Stimulated activated CD4-positive, alpha-beta T cell treated with anti-CD3 and anti-CD28 coated beads, Interleukin-1b, Interleukin-23, amount 100 ng/mL, for 48 hours (primary cell): ENCODE measurements at regions not wholly inside any gene's neighbourhood (a gene's known extent, or its start where the extent isn't known, plus 50 kb on each side); places are given as distances from the start of the nearest gene placed in this dataset.

Experiments used
- DNase-seq: peaks from one replicate; pipeline ENCODE4 v3.0.0-alpha.2; 2020

DNA sequence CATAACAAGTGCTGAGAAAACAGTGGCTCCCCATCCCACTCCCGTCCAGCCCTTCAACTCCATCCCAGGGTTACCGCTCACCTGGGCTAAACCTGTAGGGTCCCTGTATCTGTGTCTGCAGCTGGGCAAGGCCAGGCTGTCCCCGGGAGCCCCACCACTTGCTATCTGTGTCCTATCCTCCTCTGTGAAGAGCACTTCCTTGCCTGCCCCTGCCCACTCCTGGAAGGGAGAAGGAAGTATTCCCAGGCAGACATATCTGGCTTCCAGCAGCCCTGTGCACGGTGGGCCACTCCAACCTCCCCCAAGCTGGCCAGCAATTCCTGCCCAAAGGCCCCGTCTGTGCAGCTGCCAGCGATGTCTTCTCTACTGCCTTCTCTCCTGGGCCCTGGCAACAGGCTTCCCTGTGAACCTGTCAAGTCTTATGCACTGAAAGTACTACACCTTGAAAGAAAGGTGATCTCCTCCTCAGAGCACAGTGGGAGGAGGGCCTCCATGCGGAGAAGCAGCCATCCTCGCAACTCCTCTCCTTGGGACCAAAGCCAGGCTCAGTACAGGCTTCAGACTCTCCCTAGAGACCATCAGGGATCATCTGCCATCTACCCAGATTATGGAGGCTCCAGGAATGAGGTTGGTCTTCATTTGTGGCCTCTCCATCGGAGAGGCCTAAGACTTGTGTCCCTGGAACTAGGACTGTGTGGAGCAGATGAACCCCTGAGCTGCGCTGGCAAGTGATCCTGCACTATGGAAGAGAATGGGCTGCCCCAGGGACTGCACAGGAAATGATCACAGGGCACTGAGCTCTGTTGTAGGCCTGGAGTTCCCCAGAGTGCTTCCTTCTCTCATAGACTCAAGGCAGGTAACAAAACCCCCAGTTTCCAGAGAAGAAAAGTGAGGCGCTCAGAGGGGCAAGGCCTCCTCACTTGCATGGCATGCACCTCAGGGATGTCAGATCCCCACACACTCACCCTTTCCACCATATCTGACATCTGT lies 663.6 kb downstream of the BCL11B start:
- DNase-seq: no peak

DNA sequence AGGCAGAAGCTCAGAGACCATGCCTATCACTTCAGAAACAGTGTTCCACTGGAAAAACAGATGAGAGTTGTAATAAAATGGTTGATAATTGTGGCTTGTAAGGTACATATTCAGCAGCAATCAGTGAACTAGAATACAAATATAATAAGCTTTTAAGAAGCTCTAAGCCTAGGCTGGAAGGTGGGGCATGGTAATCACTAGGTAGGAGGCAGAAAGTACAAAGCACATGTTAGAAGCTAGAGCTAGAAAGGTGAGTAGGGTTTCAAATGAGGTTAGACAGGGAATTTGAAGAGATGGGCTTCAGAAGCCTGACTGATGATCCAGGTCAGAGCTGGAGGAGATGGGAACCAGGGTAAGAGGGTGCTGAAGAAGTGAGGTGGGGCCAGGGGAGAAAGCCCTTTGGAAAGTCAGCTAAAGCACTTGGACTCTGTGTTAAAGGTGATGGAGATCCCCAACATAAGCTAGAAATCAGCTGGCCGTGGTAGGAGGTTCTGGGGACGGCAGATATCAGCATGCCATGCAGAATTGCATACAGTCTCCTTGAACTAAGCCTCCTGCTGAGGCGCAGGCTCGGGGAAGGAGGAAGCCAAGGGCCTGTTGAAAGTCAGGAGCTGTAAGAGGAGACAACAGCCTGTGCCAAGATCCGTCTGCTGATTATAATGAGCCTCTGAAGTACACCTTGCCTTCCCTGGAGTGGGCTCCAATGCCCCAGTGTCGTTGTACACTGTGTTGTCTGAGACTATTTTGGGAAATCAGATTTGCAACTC lies 659.4 kb downstream of the BCL11B start:
- no peak for DNase-seq

DNA sequence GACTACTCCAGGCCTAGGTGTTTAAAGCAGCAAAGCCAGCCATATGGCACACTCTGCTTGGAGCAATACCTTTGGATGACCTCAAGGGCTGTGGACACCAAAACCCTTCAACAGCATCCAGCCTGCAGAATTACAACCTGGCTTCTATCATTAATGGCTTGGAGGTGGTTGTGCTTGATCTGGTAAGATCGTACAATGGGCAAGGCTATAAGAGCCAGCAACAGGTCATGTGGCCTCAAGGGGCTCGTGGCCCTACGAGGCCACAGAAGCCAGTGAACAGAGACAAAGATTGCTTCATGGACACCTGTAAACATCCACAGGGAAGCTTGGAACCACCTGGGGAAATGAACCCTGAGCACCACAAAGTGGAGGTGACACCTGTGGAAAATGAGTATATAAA lies 657.3 kb downstream of the BCL11B start:
- no peak for DNase-seq

DNA sequence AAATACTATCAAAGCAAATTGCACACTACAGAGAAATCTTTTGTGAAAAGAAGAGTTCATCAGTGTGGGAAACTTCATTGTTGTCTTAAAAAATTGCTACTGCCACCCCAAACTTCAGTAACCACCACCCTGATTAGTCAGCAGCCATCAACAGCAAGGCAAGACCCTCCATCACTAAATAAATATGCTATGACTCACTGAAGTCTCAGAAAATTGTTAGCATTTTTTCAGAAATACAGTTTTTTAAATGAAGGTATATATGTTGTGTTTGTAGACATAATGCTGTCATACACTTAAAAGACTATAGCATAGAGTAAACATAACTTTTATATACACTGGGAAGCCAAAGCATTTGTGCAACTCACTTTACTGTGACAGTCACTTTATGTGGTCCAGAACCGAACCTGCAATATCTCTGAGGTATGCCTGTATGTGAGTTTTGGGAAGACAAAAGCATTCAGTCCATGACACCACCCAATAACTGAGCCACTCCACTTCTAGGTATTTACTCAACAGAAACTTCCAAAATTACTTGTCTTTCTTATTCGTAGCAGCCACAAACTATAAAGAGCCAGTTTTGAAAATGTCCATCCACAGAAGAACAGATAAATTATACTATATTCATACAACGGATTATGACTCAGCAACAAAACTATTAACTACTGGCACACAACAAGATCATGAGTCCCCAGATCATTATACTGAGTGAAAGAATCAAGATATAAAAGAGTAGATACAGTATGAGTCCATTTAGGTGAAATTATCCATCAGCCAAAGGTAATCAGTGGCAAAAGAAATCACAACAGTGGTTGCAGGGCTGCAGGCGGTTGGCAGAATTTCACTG lies 649.6 kb downstream of the BCL11B start:
- DNase-seq: no peak

- no peak for DNase-seq
Observed at GRCh38 chr14:98623788-98624415, 648.1 kb downstream of the BCL11B start.

DNA sequence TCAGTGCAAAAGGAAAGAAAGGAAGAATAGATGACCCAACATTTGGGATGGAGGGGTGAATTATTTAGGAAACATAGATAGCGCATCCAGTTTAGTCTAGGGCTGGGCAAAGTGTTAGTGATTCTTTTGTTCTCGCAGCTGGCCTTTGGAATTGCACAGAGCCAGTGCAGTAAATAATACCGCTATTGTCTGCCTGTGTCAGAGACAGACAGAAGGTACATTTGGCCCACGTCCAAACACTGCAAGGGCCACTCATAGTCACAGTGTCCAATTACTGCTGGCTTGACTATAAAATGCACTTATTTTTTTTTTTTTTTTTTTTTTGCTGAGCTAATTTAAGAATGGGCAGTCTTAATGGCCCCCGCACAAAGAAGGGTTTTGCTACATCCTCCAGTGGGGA lies 638.6 kb downstream of the BCL11B start:
- no peak for DNase-seq

DNA sequence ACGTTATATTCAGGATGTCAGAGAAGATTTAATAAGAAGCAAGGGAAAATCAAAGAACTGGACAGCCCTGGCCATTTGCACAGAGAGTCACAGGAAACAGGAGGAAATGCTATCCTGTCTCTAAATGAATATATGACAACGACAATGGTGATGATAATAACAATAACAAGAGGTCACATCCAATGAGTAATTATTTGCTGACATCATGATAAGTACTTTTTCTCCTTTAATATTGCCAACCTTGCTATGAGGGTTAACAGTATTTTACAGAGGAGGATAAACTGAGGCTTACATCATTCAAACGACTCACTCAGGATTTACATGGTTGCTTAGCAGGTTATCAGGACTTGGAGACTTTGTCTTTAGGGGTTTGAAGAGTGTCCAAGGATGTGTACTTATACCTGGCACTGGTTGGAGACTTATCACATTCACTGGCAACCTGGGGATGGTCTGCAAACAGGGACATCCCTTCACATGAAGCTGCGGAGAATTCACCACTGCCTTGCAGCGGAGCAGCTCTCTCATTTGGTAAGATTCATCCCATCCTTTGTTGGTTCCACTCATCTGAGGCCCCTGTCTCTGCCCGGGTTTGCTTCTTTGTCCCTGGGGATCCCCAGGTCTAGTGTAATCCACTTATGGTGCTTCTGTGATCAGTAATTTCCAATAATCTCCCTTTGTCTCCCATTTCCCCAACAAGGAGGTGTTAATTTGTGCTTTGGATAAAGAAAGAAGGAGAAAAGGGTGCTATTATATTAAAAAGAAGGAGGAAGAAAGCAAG lies 637.8 kb downstream of the BCL11B start:
- DNase-seq: no peak

DNA sequence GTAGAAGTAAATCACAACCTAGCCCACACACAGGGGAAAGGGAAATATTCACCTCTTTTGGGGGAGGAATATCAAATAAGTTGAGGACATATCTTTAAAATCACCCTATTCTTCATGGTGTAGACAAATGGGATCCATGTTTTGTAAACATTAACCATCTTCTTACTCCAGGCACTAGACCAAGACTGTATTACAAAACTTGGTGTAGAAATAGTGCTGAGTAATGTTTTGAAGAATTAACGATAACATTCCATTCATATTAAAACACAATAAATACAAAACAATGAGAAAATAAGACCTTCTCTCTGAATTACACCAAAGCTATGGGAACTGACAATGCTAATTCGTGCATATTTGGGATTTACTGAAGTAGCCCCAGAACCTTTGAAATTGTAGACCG lies 633.6 kb downstream of the BCL11B start:
- no peak for DNase-seq

- no peak for DNase-seq
Observed at GRCh38 chr14:98647754-98648153, 624.2 kb downstream of the BCL11B start.

DNA sequence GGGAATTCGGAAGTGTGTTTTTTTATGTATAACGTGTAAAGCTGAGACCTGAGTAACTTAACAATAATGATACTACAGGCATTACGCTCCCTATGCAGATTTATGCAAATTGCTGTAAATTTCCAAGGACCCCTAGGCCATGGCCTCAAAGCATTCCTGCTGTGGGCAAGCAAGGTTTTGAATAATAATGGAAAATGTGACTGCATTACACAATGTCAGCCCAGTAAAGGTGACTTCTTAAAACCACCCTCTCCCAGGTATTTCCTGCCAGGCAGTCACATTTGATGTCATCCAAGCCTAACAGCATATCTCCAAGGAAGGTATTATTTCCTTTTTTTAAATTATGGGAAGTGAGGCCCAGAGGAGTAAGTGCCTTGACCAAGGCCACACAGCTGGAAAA lies 621.0 kb downstream of the BCL11B start:
- DNase-seq: no peak

DNA sequence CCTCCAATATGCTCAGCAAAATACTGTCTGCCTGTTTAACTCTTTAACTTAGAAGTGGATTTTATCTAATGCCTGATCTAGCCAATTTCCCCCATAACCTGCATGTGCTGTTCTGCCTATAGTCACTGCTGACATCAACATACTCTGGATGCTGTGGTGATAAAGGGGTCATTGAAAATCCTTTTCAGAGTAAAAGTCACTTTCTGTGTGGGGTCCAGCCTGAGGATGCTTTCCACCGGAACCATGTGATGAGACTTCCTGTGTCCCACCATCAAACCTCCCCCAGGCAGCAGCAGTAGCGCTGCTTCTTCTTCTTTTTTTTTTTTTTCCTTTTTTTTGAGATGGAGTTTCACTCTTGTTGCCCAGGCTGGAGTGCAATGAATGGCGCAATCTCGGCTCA lies 607.0 kb downstream of the BCL11B start:
- DNase-seq: no peak

DNA sequence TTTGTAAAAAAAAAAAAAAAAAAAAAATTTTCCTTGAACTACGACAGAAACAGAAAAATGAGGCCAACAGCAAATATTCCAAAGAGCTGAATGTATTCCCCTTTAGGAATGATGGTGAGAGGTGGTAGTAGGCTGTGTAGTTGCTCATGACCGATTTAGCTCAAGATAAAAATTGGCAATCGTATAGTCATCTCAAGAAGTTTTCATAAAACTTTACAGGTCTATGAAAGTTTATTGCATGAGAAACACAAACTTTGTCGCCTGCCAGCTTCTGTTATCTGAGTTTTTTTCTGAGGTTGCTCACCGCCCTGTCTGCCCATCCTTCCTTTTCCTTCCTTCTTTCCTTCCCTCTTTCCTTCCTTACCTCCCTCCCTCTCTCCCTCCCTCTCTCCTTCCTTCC lies 605.5 kb downstream of the BCL11B start:
- no peak for DNase-seq

GRCh38 chr14:98682033-98682432 lies 590.0 kb downstream of the BCL11B start:
- no peak for DNase-seq

DNA sequence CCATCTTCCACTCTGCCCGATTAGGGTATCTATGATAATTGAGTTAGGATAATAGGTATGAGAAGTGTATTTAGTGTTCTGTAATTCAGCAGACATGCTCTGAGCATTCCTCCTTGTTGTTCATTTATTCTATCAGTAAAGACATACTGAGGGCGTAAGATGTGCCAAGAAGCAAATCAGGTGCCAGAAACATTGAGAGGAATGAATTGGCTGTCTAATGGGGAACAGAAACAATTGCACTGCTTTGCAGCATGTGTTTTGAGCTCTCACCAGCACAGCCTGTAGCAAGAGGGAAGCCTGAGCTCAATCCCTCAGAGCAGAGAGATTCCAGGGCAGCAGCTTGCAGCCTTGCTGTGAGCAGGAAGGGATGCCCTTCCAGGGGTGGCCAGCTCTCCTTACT lies 589.3 kb downstream of the BCL11B start:
- DNase-seq: no peak

DNA sequence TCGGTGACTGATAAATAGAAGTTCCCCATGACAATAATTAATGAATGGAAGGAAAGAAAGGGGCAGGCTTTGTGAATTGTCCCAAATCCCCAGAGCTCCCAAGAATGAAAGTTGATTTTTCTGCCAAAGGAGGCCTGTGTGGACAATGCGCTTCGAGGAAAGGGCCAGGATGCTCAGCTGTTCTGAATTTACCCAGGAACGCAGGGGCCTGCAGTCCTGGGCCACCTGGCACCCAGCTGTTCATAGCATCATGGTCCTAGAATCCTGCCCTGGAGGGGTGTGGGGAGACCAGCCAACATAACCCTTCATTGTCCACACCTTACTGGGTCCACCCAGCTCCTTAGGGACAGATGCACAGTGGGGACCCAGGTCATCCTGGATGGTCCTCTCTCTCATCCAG lies 587.5 kb downstream of the BCL11B start:
- DNase-seq: no peak

DNA sequence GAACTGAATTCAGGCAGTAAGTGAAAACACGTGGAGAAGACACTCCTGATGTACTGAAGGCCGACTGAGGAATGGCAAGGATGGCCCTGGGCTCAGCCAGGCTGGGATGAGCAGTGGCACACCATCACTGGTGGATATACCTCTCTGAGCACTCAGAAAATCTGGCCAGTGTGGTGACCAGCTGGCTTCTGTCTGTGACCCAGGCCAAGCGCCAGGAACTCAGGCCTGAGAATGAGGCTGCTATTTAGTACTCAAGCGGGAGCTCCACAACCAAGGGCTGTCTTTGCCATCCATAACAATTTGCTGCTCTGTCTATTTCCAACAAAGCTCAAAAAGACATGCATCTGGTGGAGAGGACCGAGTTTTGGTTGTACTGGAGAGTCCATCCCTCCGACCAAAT lies 586.3 kb downstream of the BCL11B start:
- DNase-seq: no peak

DNA sequence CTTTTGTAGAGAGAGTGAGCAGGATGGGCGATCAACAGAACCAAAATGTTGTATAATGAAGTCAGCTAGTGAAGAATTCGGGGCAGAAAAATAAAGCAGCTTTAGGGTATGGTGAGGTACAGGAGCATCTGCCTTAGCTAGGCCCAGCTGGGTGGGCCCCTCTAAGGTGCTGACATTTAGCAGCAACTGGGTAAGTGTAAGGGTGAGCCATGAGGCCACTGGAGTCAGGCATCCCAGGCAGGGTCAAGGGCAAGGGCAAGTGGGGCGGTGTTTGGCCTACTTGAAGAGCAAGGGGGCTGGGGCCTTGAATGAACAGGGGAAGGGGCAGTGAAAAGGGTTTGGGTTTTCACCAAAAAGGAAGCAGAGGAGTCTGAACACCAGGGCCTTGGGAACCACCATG lies 583.6 kb downstream of the BCL11B start:
- no peak for DNase-seq

GRCh38 chr14:98689951-98690350 lies 582.0 kb downstream of the BCL11B start:
- DNase-seq: no peak

GRCh38 chr14:98692832-98693231 lies 579.2 kb downstream of the BCL11B start:
- peak; percentile 72 for DNase-seq

DNA sequence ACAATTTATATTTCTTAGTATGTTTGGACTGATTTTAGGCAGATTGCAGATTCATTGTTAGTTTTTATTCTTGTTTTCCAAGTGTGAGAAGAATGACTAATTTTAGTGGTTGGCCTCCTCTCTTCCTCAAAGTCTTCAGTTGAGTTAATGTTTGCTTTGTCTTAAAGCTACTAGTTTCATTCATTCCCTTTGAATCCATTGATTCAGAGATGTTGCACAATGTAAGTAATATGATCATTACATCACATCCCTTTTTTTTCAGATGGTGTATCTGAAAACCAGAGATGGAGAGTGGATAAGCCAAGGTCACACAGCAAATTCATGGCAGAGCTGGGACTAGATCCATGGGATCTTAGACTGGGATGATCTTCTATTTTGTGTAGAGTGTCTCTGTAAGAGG lies 577.5 kb downstream of the BCL11B start:
- no peak for DNase-seq

GRCh38 chr14:98695809-98696208 lies 576.2 kb downstream of the BCL11B start:
- DNase-seq: no peak

DNA sequence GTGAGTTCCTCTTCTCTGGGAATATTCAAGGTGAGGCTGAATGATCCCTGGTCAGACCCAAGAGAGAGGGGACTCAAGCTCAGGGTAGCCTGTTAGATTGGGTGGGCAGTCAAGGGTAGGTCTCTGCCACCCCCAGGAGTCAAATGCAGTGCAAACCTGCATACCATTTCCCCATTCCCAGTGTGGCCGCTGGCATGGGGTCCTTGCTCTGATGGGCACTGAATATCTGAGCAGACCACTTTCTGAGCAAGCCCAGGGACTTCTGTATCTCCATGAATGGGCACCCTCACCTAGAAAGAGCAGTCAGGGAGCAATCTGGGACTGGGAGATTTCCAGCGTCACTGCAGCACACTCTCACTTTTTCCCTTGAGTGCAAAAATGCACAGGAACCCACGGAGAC lies 573.7 kb downstream of the BCL11B start:
- no peak for DNase-seq
